Esophagus squamous epithelium (tissue), 4 donors: ENCODE measurements at regions not wholly inside any gene's neighbourhood (a gene's known extent, or its start where the extent isn't known, plus 50 kb on each side); places are given as distances from the start of the nearest gene placed in this dataset.

ENCODE experiments used
- CTCF ChIP-seq, 6 experiments: fragments of 450-650 bp in 4 of 6; fragments of 200-600 bp in 2 of 6; sonication (generic) in 2 of 6; IDR thresholded peaks; one replicate each; pipeline ENCODE4 v1.5.1; 2016 to 2019; ENCODE audit warnings: antibody characterized with exemption in 6 of 6, mild to moderate bottlenecking in 4 of 6, moderate library complexity in 4 of 6
- POLR2A ChIP-seq, 4 donors: fragments of 450-650 bp; IDR thresholded peaks; one replicate each; pipeline ENCODE4 v1.6.1; 2017; ENCODE audit warnings: antibody characterized with exemption in 4 of 4, mild to moderate bottlenecking in 4 of 4, moderate library complexity in 3 of 4

GRCh38 chr15:88981244-88982215 is 68.4 kb upstream of the MFGE8 start:
- TF ChIP-seq CTCF (IDR thresholded peaks at IDR 0.05) (no peak), POLR2A (IDR thresholded peaks at IDR 0.05) (no peak)
